ENCODE measurements at regions not wholly inside any gene's neighbourhood (a gene's known extent, or its start where the extent isn't known, plus 50 kb on each side); places are given as distances from the start of the nearest gene placed in this dataset.

- H3K4me3 ChIP-seq (ENCODE audit: low read depth, low read length), result no peak overlapping the region
- TF ChIP-seq, protein P1, sequence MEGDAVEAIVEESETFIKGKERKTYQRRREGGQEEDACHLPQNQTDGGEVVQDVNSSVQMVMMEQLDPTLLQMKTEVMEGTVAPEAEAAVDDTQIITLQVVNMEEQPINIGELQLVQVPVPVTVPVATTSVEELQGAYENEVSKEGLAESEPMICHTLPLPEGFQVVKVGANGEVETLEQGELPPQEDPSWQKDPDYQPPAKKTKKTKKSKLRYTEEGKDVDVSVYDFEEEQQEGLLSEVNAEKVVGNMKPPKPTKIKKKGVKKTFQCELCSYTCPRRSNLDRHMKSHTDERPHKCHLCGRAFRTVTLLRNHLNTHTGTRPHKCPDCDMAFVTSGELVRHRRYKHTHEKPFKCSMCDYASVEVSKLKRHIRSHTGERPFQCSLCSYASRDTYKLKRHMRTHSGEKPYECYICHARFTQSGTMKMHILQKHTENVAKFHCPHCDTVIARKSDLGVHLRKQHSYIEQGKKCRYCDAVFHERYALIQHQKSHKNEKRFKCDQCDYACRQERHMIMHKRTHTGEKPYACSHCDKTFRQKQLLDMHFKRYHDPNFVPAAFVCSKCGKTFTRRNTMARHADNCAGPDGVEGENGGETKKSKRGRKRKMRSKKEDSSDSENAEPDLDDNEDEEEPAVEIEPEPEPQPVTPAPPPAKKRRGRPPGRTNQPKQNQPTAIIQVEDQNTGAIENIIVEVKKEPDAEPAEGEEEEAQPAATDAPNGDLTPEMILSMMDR (IDR thresholded peaks at IDR 0.05; ENCODE audit: insufficient read depth, low read depth, low read length, missing control alignments), result no peak
- DNase-seq (ENCODE audit: low read depth), result peak; percentile 68
Observed at GRCh38 chr14:62053188-62053587, 291.0 kb downstream of the SNAPC1 start.

DNA sequence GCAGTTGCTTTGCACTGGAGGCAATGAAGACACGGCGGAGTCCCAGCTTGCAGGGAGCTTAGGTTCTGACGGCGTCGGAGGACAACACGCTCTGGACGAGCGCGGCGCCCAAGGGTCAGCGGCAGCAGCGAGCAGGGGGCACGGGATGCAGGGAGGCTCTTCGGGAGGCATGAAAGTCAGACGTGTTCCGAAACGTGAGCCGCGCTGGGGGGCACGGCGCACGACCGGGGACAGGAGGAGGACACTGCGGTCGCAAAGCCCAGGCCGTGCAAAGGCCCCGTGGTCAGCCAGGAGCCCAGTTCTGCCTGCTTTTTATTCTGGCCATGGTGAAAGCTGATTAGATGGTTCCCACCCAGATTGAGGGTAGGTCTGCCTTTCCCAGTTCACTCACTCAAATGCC is 294.6 kb downstream of the SNAPC1 start:
- no peak overlapping the region for H3K4me3 ChIP-seq (ENCODE audit: low read depth, low read length)
- TF ChIP-seq, protein P1 (IDR thresholded peaks at IDR 0.05; ENCODE audit: insufficient read depth, low read depth, low read length, missing control alignments), result no peak
- no peak for DNase-seq (ENCODE audit: low read depth)

GRCh38 chr14:62062645-62063044 is 300.4 kb downstream of the SNAPC1 start:
- no peak for DNase-seq (ENCODE audit: low read depth)
- no peak overlapping the region for H3K4me3 ChIP-seq (ENCODE audit: low read depth, low read length)
- TF ChIP-seq, protein P1 (IDR thresholded peaks at IDR 0.05; ENCODE audit: insufficient read depth, low read depth, low read length, missing control alignments), result no peak

DNA sequence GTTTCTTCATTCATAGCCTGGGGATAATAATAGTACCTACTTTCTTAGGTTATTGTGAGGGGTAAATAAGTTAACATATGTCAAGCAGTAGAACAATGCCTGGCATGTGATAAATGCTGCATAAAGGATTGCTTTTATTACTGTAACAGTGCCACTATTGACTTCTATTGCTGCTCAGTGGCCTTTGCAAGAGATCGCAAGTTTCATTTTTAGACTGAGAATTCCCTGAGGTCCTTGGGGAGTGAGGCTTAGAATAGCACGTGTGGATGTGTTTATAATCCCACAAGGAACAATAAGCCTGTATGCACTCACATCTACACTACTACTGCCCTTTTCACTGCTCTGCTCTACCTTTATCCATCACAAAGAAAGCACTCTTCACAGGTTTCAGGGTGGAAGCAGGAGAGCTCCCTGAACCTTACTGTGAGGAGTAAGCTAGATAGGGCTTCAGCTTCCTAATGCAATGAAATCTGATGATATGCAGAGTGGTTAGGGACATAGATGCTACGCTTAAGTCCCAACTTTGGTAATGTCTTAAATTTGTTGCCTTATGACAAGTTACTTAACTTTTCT is 302.6 kb downstream of the SNAPC1 start:
- TF ChIP-seq, protein P1 (IDR thresholded peaks at IDR 0.05; ENCODE audit: insufficient read depth, low read depth, low read length, missing control alignments), result no peak
- no peak overlapping the region for H3K4me3 ChIP-seq (ENCODE audit: low read depth, low read length)
- DNase-seq (ENCODE audit: low read depth), result no peak

DNA sequence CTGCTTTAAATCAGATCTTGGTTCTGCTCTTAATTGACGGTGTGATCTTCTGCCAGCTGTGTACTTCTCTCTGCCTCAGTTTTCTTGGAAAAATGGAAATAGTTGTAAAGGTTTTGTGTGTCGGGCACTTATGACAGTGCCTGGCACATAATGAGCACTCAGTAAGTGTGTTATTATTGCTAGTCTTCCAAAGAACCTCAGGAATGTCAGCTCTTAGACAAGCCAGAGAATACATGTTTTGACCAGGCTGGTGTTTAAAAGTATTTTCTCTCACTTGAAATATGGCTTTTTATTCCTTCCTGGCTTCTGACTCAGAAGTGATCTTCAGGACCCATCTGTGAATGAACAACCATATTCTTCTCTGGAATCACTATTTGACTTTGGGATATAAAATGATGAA is 304.1 kb downstream of the SNAPC1 start:
- no peak overlapping the region for H3K4me3 ChIP-seq (ENCODE audit: low read depth, low read length)
- TF ChIP-seq, protein P1 (IDR thresholded peaks at IDR 0.05; ENCODE audit: insufficient read depth, low read depth, low read length, missing control alignments), result no peak
- DNase-seq (ENCODE audit: low read depth), result no peak

DNA sequence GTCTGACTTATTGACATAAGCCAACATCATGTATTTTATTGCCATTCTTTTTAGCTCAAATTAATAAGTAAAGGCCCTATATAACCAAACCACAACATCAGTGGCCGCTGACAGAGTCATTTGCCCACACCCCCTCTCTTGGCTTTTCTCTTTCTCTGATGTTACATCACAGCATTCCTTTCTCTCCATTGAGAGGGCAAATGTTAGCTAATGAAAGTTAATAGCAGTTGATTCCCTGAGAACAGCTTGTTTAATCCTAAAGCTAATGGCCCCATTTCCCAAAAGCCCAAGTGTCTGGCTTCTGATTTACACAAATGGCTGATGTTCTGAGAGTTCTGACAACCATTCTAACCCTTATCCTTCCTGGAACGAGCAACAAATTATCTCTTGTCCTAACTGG is 308.8 kb downstream of the SNAPC1 start:
- no peak for DNase-seq (ENCODE audit: low read depth)
- TF ChIP-seq, protein P1 (IDR thresholded peaks at IDR 0.05; ENCODE audit: insufficient read depth, low read depth, low read length, missing control alignments), result no peak
- no peak overlapping the region for H3K4me3 ChIP-seq (ENCODE audit: low read depth, low read length)

- no peak overlapping the region for H3K4me3 ChIP-seq (ENCODE audit: low read depth, low read length)
- DNase-seq (ENCODE audit: low read depth), result no peak
- TF ChIP-seq, protein P1 (IDR thresholded peaks at IDR 0.05; ENCODE audit: insufficient read depth, low read depth, low read length, missing control alignments), result no peak
Observed at GRCh38 chr14:62076368-62076767, 314.1 kb downstream of the SNAPC1 start.

Measured in GM12865 (cell line).